Uterus (tissue), 2 donors: ENCODE measurements at regions not wholly inside any gene's neighbourhood (a gene's known extent, or its start where the extent isn't known, plus 50 kb on each side); places are given as distances from the start of the nearest gene placed in this dataset.

Experiments
- CTCF ChIP-seq, 4 experiments: fragments of 200-600 bp in 2 of 4; fragments of 450-650 bp in 2 of 4; sonication (generic) in 2 of 4; IDR thresholded peaks; one replicate each; pipeline ENCODE4 v1.5.1; 2016 to 2019; ENCODE audit warnings: antibody characterized with exemption in 4 of 4, mild to moderate bottlenecking in 2 of 4, moderate library complexity in 1 of 4
- POLR2A ChIP-seq, 2 donors: fragments of 450-650 bp; IDR thresholded peaks; one replicate each; pipeline ENCODE4 v1.6.1; 2016; ENCODE audit warnings: antibody characterized with exemption in 2 of 2, mild to moderate bottlenecking in 1 of 2, moderate library complexity in 1 of 2

DNA sequence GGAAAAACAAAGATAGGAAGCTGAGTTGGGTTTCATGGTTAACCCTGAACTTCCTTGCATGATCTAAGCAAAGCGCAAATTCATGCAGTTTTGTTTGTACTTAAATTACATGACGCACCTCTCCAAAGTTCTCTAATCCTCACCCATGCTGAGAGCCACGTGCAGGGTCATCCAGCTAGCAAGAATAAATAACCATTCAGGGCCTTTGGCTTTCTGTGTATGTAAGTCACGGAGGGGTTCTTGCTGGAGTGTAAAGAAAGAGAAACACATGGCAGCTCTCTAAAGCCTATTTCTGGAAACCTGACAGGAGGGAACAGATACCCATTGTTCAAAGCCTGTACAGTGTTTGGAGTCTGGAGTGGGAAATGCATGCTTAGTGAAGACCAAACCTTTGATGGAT, 171.7 kb upstream of the CCN2 start:
- TF ChIP-seq CTCF (IDR thresholded peaks at IDR 0.05), result no peak
- TF ChIP-seq POLR2A (IDR thresholded peaks at IDR 0.05), result no peak
